ENCODE measurements at regions not wholly inside any gene's neighbourhood (a gene's known extent, or its start where the extent isn't known, plus 50 kb on each side); places are given as distances from the start of the nearest gene placed in this dataset. TPM values are rescaled to one million over a fixed set of nuclear protein-coding genes. Genes with fewer than 3 reads are reported as not detected.

DNA sequence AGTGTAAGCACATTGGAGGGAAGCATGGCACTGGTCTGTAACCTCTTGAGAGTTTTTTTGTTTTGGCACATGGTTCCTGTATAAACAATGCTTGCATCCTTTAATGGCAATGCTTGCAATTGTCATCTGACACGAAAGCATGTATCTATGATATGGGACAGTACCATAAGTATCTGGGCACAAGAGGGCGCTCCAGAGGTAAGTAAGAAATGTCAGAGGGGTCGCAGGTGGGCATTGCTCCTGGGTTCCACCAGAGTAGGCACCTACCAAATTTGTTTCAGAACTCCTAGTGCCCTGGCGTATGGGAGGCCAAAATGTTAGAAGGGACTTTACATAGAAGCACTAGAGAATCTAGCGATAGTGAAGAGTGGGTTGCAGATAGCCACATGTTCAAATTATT is 58.7 kb upstream of the BCHE start:
- Histone ChIP-seq H3K4me3 (ENCODE audit: low read length in 2 of 2) (no peak overlapping the region), H3K4ac (ENCODE audit: low read length) (no peak overlapping the region), H2BK5ac (ENCODE audit: low read length) (no peak overlapping the region), H4K8ac (ENCODE audit: low read depth, low read length) (no peak overlapping the region), H3K18ac (ENCODE audit: low read length) (no peak overlapping the region), H3K4me2 (ENCODE audit: insufficient read depth, low read length, poor library complexity, severe bottlenecking) (no peak overlapping the region), H2BK120ac (ENCODE audit: low read depth, low read length) (no peak overlapping the region), H3K27me3 (ENCODE audit: control insufficient read depth in 3 of 3, insufficient read depth in 3 of 3, low read depth in 1 of 3, low read length in 3 of 3) (no peaks in the 10 kb centered on the region), H3K9me3 (replicated peaks in 1 of 2; ENCODE audit: control insufficient read depth in 2 of 2, insufficient read depth in 1 of 2, low read depth in 1 of 2, low read length in 2 of 2) (no peaks in the 10 kb centered on the region), H3K27ac (replicated peaks; ENCODE audit: low read length) (no peak overlapping the region), H3K23ac (ENCODE audit: low read depth, low read length, poor library complexity) (no peak overlapping the region), H3K9ac (ENCODE audit: low read depth, low read length, poor library complexity) (no peak overlapping the region), H3K14ac (ENCODE audit: low read length) (no peak overlapping the region), H4K91ac (ENCODE audit: low read depth, low read length, poor library complexity) (no peak overlapping the region), H2AK5ac (ENCODE audit: low read depth, low read length) (no peak overlapping the region), H2BK12ac (ENCODE audit: low read length) (no peak overlapping the region), H3K36me3 (replicated peaks in 1 of 2; ENCODE audit: control insufficient read depth in 2 of 2, insufficient read depth in 2 of 2, low read length in 2 of 2) (no peaks in the 10 kb centered on the region), H3K79me1 (ENCODE audit: low read depth, low read length) (no peaks in the 10 kb centered on the region), H2BK15ac (ENCODE audit: low read length) (no peak overlapping the region), H2AFZ (ENCODE audit: low read length) (peak overlapping the region; percentile 34), H3K4me1 (ENCODE audit: control insufficient read depth in 2 of 2, insufficient read depth in 1 of 2, low read depth in 1 of 2, low read length in 2 of 2) (no peaks in the 10 kb centered on the region)
- no CpG with 5 or more reads among the region's 5 CpGs for WGBS, 2 donors (ENCODE audit: extremely low coverage in 2 of 2, insufficient read length in 2 of 2, insufficient replicate concordance in 1 of 2)
- DNase-seq (ENCODE audit: low spot score) = peak; percentile 54

DNA sequence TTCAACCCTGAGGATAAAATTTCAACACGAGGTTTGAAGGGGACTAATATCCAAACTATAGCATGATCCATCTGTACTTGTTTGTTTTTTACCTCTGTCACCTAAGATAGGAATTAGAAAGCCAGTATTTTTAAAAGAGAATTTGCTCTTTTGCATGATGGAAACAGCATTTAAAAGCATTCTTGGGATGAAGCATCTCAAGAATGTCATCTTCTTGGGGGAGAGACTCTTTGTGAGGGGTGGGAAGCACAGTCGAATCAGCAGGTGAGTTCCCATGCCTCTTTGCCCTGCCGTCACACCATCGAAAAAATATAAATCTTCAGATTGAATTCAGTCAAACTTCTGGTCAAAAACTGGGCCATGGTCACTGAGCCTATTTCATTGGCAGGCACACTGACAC is 55.3 kb upstream of the BCHE start:
- no peak overlapping the region for H2BK15ac ChIP-seq (ENCODE audit: low read length)
- H3K27ac ChIP-seq (replicated peaks; ENCODE audit: low read length) = no peak overlapping the region
- no peaks in the 10 kb centered on the region for H3K4me1 ChIP-seq (ENCODE audit: control insufficient read depth in 2 of 2, insufficient read depth in 1 of 2, low read depth in 1 of 2, low read length in 2 of 2)
- H3K79me1 ChIP-seq (ENCODE audit: low read depth, low read length) = no peaks in the 10 kb centered on the region
- H3K4me3 ChIP-seq (ENCODE audit: low read length in 2 of 2) = no peak overlapping the region
- H3K9me3 ChIP-seq (replicated peaks in 1 of 2; ENCODE audit: control insufficient read depth in 2 of 2, insufficient read depth in 1 of 2, low read depth in 1 of 2, low read length in 2 of 2) = no peaks in the 10 kb centered on the region
- no peaks in the 10 kb centered on the region for H3K27me3 ChIP-seq (ENCODE audit: control insufficient read depth in 3 of 3, insufficient read depth in 3 of 3, low read depth in 1 of 3, low read length in 3 of 3)
- no peak overlapping the region for H3K4ac ChIP-seq (ENCODE audit: low read length)
- no peak overlapping the region for H3K23ac ChIP-seq (ENCODE audit: low read depth, low read length, poor library complexity)
- H4K91ac ChIP-seq (ENCODE audit: low read depth, low read length, poor library complexity) = no peak overlapping the region
- no peak overlapping the region for H2AFZ ChIP-seq (ENCODE audit: low read length)
- H2AK5ac ChIP-seq (ENCODE audit: low read depth, low read length) = no peak overlapping the region
- no peak overlapping the region for H3K9ac ChIP-seq (ENCODE audit: low read depth, low read length, poor library complexity)
- no peak overlapping the region for H2BK120ac ChIP-seq (ENCODE audit: low read depth, low read length)
- no peak overlapping the region for H2BK12ac ChIP-seq (ENCODE audit: low read length)
- H4K8ac ChIP-seq (ENCODE audit: low read depth, low read length) = no peak overlapping the region
- no peaks in the 10 kb centered on the region for H3K36me3 ChIP-seq (replicated peaks in 1 of 2; ENCODE audit: control insufficient read depth in 2 of 2, insufficient read depth in 2 of 2, low read length in 2 of 2)
- H2BK5ac ChIP-seq (ENCODE audit: low read length) = no peak overlapping the region
- no peak for DNase-seq (ENCODE audit: low spot score)
- H3K14ac ChIP-seq (ENCODE audit: low read length) = no peak overlapping the region
- no peak overlapping the region for H3K18ac ChIP-seq (ENCODE audit: low read length)
- no CpG with 5 or more reads among the region's 4 CpGs for WGBS, 2 donors (ENCODE audit: extremely low coverage in 2 of 2, insufficient read length in 2 of 2, insufficient replicate concordance in 1 of 2)
- no peak overlapping the region for H3K4me2 ChIP-seq (ENCODE audit: insufficient read depth, low read length, poor library complexity, severe bottlenecking)

Small RNA genes in the stretch of these regions (small RNA-seq; reads per million reads assigned to genes)
- gene AC069439.1 (ENCODE audit: insufficient read depth) = not detected
- not detected for gene AC072046.1 (ENCODE audit: insufficient read depth)
- not detected for gene AC072046.2 (ENCODE audit: insufficient read depth)
- gene MTND4LP10 (ENCODE audit: insufficient read depth) = not detected
- gene RN7SKP298 (ENCODE audit: insufficient read depth) = not detected
